IPS-20b (cell line): ENCODE measurements at regions not wholly inside any gene's neighbourhood (a gene's known extent, or its start where the extent isn't known, plus 50 kb on each side); places are given as distances from the start of the nearest gene placed in this dataset.

Experiments
- H3K27ac ChIP-seq: one replicate; pipeline ENCODE4 v1.5.1; 2013; ENCODE audit warnings: low read length
- H3K27me3 ChIP-seq: 2 replicates; pipeline ENCODE4 v1.6.1; 2013; ENCODE audit warnings: mild to moderate bottlenecking, low read length, inconsistent platforms; ENCODE audit not compliant: insufficient read depth
- H3K36me3 ChIP-seq: 2 replicates; pipeline ENCODE4 v1.6.1; 2013; ENCODE audit warnings: low read depth, mild to moderate bottlenecking, inconsistent platforms, low read length, moderate library complexity; ENCODE audit not compliant: insufficient read depth
- H3K4me1 ChIP-seq: 2 replicates; pipeline ENCODE4 v1.6.1; 2013; ENCODE audit warnings: mild to moderate bottlenecking, control low read depth, inconsistent platforms, low read length, moderate library complexity; ENCODE audit not compliant: insufficient read depth
- H3K4me3 ChIP-seq: 2 replicates; pipeline ENCODE4 v1.5.1; 2013; ENCODE audit warnings: mild to moderate bottlenecking, low read length, inconsistent platforms
- H3K9ac ChIP-seq: 2 replicates; pipeline ENCODE4 v1.6.1; 2013; ENCODE audit warnings: low read depth, mild to moderate bottlenecking, inconsistent platforms, low read length, moderate library complexity
- H3K9me3 ChIP-seq: 2 replicates; pipeline ENCODE4 v1.6.1; 2013; ENCODE audit warnings: mild to moderate bottlenecking, low read depth, low read length, inconsistent platforms; ENCODE audit not compliant: insufficient read depth

DNA sequence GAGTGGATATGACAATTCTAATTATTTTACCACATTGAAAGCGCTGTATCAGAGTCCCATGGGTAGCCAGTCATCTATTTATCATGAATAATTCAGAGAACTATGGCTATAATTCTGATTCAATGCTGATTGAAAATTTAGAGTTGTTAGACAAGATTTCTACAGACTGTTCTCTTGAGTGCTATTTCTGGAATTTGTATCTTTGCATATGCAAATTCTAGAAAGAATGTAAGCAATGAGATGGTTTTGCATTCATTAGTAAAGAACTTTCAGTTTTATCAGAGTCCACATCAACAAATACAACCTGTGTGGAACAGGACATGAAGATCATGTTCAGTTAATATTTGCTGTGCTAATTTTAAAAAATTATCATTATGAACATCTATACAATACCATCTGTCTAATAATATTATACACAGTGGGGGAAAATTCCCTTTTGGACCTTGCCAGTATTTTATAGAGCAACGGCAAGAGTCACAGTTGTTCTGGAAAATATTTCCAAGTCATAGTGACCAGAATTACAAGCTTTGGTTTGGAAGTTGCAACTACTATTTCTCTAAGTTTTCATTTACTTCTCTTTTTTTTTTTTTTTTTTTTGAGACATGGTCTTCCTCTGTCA, 372.7 kb upstream of the PTGER4 start:
- Histone ChIP-seq H3K27me3 (no peaks in the 10 kb centered on the region), H3K9me3 (no peaks in the 10 kb centered on the region), H3K36me3 (no peaks in the 10 kb centered on the region), H3K9ac (no peak overlapping the region), H3K27ac (no peak overlapping the region), H3K4me1 (peaks cover 11% of the 10 kb centered on the region; the same call in 1 of the 2 replicates), H3K4me3 (no peak overlapping the region)

DNA sequence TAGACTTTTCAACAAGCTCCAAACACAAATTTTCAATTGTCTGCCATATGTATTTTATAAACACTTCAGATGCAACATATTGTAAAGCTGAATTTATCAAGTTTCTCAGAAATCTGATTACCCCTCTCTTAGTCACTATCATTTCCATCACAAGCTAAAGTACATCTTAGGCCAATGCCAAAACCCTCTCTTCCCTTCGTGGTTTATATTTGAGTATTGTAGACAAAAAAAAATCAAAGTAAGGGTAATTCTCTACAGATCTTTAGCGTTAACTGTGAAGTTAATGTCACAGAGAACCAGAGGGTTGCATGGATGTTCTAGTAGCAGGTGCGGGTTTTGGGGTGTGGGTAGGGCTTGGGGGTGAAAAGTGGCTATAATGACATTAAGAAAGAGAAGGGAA, 387.7 kb upstream of the PTGER4 start:
- Histone ChIP-seq H3K9ac (no peak overlapping the region), H3K4me1 (no peaks in the 10 kb centered on the region), H3K4me3 (no peak overlapping the region), H3K36me3 (no peaks in the 10 kb centered on the region), H3K27ac (no peak overlapping the region), H3K27me3 (no peaks in the 10 kb centered on the region), H3K9me3 (no peaks in the 10 kb centered on the region)

DNA sequence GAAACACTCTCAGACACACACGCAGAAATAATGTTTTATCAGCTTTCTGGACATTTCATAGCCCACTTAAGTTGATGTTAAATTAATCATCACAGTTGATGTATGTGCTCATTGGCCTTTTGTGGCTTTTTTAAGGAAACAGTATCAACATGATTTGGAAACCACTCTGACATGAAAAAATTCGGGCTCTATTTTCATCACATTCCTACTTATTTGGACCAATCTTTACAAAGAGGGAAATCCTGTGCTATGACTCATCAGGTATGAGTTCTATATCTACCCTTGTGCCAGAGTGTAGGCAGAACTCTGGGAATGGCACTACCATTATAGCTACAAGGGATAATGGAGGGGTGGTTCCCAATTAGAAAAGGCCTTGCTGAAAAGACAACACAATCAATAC, 388.4 kb upstream of the PTGER4 start:
- Histone ChIP-seq H3K27ac (no peak overlapping the region), H3K4me3 (no peak overlapping the region)

DNA sequence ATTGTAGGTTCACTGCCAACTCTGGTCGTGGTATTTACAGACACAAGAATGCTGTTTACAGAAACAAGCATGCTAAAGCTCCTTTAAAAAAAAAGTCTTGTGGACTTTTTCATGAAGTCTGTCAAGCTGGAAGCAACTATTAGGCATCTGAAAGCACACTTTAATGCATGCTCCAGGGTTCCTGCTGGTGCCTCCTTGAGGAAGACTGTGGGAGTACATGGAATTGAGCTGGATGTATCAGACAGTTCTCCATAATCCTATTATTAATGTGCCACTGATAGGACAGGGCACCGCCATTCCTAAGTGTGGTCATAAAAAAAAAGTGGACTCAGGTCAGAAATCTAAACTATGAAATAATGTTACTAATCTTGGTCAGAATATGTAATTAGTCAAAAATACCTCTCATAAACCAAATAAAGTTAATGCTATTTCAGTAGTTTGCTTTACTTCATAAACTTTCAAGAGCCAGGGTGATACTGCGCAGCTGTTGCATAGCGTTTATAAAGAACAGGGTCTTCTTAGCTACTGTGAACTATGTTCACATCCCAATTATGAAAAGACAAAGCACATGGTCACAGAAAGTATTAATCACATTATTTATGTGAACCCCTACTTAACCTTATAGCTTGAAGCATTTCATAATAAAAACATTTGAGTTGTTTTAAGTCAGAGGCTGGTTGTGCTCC, 390.8 kb upstream of the PTGER4 start:
- Histone ChIP-seq H3K9ac (no peak overlapping the region), H3K36me3 (no peaks in the 10 kb centered on the region), H3K4me3 (no peak overlapping the region), H3K27me3 (no peaks in the 10 kb centered on the region), H3K4me1 (no peaks in the 10 kb centered on the region), H3K9me3 (no peaks in the 10 kb centered on the region), H3K27ac (no peak overlapping the region)

More for the DNA sequence above, 388.4 kb upstream of the PTGER4 start:
- Histone ChIP-seq H3K9ac (no peak overlapping the region), H3K36me3 (no peaks in the 10 kb centered on the region), H3K4me1 (no peaks in the 10 kb centered on the region), H3K9me3 (no peaks in the 10 kb centered on the region), H3K27me3 (no peaks in the 10 kb centered on the region)

DNA sequence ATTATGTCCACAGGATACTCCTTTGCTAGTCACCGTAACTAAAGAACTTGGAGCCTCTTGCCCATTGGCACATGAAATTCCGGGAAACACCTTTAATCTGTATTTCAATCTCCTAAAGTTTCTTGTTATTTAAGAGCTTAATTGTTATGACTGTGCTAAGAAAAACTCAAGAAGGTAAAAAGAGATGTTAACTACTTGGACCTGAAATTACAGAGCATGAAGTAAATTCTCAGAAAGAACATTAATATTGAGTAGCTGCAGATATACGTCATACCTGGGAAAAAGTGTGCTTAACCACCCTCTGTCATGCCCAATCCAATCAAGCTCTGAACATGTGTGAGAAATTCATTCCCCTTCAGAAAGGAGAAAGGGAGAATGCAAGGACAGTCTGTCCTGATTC, 394.9 kb upstream of the PTGER4 start:
- no peak overlapping the region for H3K9ac ChIP-seq
- H3K27me3 ChIP-seq, result no peaks in the 10 kb centered on the region
- no peak overlapping the region for H3K4me3 ChIP-seq
- no peaks in the 10 kb centered on the region for H3K9me3 ChIP-seq
- no peak overlapping the region for H3K27ac ChIP-seq
- H3K36me3 ChIP-seq, result no peaks in the 10 kb centered on the region
- H3K4me1 ChIP-seq, result no peaks in the 10 kb centered on the region

DNA sequence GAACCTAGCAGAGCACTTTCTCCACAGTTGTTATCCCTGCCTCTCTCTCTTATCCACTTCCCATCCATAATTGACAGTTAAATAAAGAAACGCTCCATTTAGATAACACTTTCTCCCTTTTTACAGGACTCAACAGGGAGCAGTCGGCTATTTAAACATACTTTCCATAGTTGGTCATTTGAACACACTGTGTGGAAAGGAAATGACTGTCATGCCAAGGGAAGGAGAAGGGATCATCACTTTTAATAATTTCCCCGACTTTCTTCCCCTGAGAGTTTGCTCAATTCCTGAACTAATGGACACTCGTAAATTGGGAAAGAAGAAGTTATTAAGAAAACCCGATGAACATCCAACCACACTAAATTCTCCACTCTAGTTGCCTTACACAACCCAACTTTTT, 400.8 kb upstream of the PTGER4 start:
- Histone ChIP-seq H3K9me3 (no peaks in the 10 kb centered on the region), H3K27ac (no peak overlapping the region), H3K4me1 (no peaks in the 10 kb centered on the region), H3K4me3 (no peak overlapping the region), H3K27me3 (no peaks in the 10 kb centered on the region), H3K36me3 (no peaks in the 10 kb centered on the region), H3K9ac (no peak overlapping the region)

DNA sequence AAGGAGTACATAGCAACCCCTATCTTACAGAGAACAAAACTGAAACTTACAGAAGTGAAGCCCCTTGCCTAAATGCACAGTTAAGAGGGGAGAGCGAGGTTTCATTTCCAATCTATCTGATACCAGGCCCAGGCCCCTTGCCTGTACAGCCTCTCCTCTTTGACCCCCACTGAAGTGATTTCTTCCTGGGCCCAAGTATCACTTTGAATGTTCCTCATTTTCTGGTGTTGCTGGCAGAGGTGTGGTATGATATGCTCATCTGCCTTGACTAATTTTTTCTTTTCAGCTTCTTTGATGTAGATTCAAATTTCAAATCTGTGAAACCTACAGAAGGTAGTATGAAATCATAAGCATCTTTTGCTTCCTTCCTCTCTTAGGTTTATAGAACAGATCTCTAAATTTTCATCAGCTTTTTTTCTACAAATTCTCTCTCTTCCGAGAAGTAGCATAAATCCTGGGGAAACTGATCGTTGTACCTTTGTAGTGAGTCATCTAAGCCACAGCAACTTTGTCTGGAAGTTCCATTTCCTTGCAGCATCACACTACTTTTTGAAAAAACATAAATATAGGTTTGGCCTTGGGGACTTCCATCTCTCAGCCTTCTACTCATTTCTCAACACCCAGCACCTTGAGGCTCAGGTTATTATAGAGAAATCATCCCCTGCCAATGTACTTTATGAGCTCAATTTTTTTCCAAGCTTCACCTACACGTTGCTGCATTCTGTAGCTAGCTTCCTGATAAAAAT, 402.4 kb upstream of the PTGER4 start:
- no peaks in the 10 kb centered on the region for H3K27me3 ChIP-seq
- H3K4me1 ChIP-seq, result no peaks in the 10 kb centered on the region
- H3K27ac ChIP-seq, result no peak overlapping the region
- H3K9ac ChIP-seq, result no peak overlapping the region
- H3K36me3 ChIP-seq, result no peaks in the 10 kb centered on the region
- no peak overlapping the region for H3K4me3 ChIP-seq
- no peaks in the 10 kb centered on the region for H3K9me3 ChIP-seq

DNA sequence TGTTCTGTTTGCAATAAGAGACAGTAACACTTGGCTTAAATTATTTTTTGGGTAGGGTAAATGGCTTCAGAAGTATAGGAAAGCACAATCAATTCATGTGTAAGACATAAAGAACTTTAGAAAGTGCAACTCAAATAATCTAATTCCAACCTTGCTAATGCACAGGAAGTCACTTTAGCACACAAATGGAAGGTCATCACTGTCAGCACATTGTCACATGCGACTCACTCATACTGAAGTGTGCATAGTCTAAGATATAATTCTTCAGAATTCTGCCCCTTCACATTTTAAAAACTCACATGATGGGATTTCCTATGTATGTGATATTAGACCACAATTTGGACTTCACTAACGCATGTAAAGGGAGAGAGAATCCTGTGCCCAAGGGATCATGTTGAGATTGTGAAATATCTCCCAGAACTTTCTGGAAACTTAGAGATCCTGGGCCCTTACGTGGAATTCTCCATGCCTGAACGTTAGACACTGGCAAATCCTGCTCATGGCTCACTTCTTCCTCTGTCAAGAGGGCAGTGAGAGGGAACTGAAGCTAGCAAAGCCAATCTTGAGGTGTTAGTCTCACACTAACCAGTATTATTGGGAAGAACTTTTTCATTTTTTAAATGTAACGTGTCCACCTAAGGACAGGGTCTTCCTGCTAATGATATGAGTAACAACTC, 403.2 kb upstream of the PTGER4 start:
- Histone ChIP-seq H3K27ac (no peak overlapping the region), H3K9me3 (no peaks in the 10 kb centered on the region), H3K4me1 (no peaks in the 10 kb centered on the region), H3K36me3 (no peaks in the 10 kb centered on the region), H3K4me3 (no peak overlapping the region), H3K27me3 (no peaks in the 10 kb centered on the region), H3K9ac (no peak overlapping the region)

DNA sequence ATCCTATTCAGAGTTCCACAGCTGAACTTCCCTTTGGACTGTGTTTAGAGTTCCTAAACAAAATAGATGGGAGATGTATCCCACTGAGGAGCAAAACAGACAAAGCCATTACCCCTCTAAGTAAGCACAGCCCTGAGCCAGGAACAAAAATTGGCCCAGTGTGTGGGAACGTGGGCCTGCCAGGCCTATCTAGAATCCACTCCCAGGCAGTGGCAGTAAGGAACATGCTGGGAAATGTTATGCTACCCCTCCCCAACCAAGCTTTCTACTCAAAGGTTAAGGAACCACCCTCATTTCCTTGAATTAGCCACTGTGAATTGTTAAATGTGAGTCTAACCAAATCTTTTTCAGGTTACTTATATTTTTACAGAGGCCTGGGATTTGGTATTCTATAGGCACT, 405.1 kb upstream of the PTGER4 start:
- Histone ChIP-seq H3K4me1 (no peaks in the 10 kb centered on the region), H3K27ac (no peak overlapping the region), H3K36me3 (no peaks in the 10 kb centered on the region), H3K4me3 (no peak overlapping the region), H3K27me3 (no peaks in the 10 kb centered on the region), H3K9me3 (no peaks in the 10 kb centered on the region), H3K9ac (no peak overlapping the region)

DNA sequence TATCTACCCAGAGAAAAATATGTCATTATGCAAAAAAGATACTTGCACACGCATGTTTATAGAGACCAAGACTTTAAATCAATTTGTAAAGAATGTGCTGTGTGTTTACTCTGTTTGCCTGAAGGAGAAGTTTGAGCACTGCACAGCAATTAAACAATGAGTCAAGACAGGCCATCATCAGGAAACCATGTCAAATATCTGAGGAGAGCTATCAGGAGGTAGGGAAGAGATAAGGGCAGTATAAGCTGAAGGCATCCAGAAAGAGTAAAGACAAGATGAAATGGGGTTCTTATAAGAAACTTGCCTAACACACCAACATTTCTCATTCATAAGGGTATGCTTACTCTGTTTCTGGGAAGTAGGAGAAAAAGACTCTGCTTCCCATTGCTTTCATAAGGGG, 405.8 kb upstream of the PTGER4 start:
- Histone ChIP-seq H3K27ac (no peak overlapping the region), H3K4me3 (no peak overlapping the region), H3K36me3 (no peaks in the 10 kb centered on the region), H3K9ac (no peak overlapping the region), H3K4me1 (no peaks in the 10 kb centered on the region), H3K27me3 (no peaks in the 10 kb centered on the region), H3K9me3 (no peaks in the 10 kb centered on the region)

DNA sequence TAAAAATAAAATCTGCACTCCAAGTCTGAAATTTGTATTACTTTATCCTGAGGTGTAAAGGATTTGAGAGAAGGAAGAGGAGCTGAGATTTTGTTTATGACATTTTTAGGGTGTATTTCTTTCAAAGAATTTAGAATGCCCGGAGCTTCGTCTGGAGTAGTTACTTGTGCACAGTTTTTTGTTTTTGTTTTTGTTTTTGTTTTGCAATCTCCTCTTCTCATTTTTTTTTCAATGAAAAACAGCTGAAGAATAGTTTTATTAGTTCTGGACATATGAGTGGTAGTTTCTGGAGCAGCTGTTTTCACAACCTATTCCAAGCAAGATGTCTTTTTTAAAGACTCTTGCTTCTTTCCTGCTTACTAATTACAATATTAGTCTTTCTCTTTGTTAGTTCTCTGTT, 408.2 kb upstream of the PTGER4 start:
- Histone ChIP-seq H3K4me3 (no peak overlapping the region), H3K36me3 (no peaks in the 10 kb centered on the region), H3K4me1 (no peaks in the 10 kb centered on the region), H3K27me3 (no peaks in the 10 kb centered on the region), H3K27ac (no peak overlapping the region), H3K9ac (no peak overlapping the region), H3K9me3 (no peaks in the 10 kb centered on the region)
